ENCODE measurements at regions not wholly inside any gene's neighbourhood (a gene's known extent, or its start where the extent isn't known, plus 50 kb on each side); places are given as distances from the start of the nearest gene placed in this dataset.

DNA sequence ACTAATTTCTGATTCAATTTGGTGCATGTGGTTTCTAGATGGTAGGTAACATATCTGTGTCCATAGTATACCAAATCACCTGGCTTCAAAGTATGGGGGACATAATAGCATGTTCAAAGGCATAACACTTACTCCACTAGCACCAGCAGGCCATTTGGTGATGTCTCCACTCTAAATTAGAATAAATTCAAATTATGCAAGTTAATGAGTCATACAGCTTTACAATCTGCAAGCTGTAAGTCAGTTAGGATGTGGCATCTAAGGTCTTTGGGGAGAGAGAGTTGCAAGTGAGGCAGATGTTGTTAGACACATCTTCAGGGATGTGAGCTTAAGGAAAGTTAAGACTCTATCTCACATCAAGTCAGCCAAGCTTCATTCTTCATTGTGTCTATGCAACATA, 506.4 kb upstream of the GRM3 start:
- TF ChIP-seq EZH2phosphoT487 (IDR thresholded peaks at IDR 0.05; ENCODE audit: borderline replicate concordance, low read length) = no peak
- TF ChIP-seq, protein P1, sequence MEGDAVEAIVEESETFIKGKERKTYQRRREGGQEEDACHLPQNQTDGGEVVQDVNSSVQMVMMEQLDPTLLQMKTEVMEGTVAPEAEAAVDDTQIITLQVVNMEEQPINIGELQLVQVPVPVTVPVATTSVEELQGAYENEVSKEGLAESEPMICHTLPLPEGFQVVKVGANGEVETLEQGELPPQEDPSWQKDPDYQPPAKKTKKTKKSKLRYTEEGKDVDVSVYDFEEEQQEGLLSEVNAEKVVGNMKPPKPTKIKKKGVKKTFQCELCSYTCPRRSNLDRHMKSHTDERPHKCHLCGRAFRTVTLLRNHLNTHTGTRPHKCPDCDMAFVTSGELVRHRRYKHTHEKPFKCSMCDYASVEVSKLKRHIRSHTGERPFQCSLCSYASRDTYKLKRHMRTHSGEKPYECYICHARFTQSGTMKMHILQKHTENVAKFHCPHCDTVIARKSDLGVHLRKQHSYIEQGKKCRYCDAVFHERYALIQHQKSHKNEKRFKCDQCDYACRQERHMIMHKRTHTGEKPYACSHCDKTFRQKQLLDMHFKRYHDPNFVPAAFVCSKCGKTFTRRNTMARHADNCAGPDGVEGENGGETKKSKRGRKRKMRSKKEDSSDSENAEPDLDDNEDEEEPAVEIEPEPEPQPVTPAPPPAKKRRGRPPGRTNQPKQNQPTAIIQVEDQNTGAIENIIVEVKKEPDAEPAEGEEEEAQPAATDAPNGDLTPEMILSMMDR (IDR thresholded peaks at IDR 0.05; ENCODE audit: low read depth, low read length, poor library complexity, severe bottlenecking) = no peak
